Endodermal cell (in vitro differentiated cells): ENCODE measurements at regions not wholly inside any gene's neighbourhood (a gene's known extent, or its start where the extent isn't known, plus 50 kb on each side); places are given as distances from the start of the nearest gene placed in this dataset.

Source experiments
- DNase-seq: peaks from one replicate; pipeline ENCODE4 v3.0.0-alpha.2; 2017
- H3K27ac ChIP-seq: 2 replicates; pipeline ENCODE4 v1.5.1; 2013; ENCODE audit warnings: mild to moderate bottlenecking, low read depth, low read length, moderate library complexity
- H3K27me3 ChIP-seq: 2 replicates; pipeline ENCODE4 v1.6.1; 2013; ENCODE audit warnings: mild to moderate bottlenecking, low read length, moderate library complexity; ENCODE audit not compliant: insufficient read depth, control insufficient read depth, poor library complexity, severe bottlenecking
- H3K36me3 ChIP-seq: 2 replicates; pipeline ENCODE4 v1.7.0; 2013; ENCODE audit warnings: mild to moderate bottlenecking, low read length, moderate library complexity; ENCODE audit not compliant: control insufficient read depth, insufficient read depth
- H3K4me1 ChIP-seq: one replicate; pipeline ENCODE4 v1.7.0; 2013; ENCODE audit warnings: low read length; ENCODE audit not compliant: control insufficient read depth, insufficient read depth
- H3K4me3 ChIP-seq: 2 replicates; pipeline ENCODE4 v1.5.1; 2013; ENCODE audit warnings: mild to moderate bottlenecking, low read length, moderate library complexity
- H3K9ac ChIP-seq: 2 replicates; pipeline ENCODE4 v1.6.1; 2013; ENCODE audit warnings: mild to moderate bottlenecking, low read length, moderate library complexity; ENCODE audit not compliant: poor library complexity, severe bottlenecking; ENCODE audit errors: extremely low read depth
- H3K9me3 ChIP-seq: 2 replicates; pipeline ENCODE4 v1.6.1; 2013; ENCODE audit warnings: mild to moderate bottlenecking, low read length, moderate library complexity; ENCODE audit not compliant: control insufficient read depth
- H3K27ac Mint-ChIP-seq: 2 replicates; pipeline ENCODE4 v1.8.0; 2020; ENCODE audit warnings: mixed read lengths
- H3K27me3 Mint-ChIP-seq: 2 replicates; pipeline ENCODE4 v1.8.0; 2021; ENCODE audit warnings: mild to moderate bottlenecking, mixed read lengths; ENCODE audit not compliant: insufficient read depth
- H3K36me3 Mint-ChIP-seq: 2 replicates; pipeline ENCODE4 v1.8.0; 2020; ENCODE audit warnings: low read depth, mixed read lengths
- H3K4me1 Mint-ChIP-seq: 2 replicates; pipeline ENCODE4 v1.8.0; 2020; ENCODE audit warnings: mixed read lengths
- H3K4me3 Mint-ChIP-seq: 2 replicates; pipeline ENCODE4 v1.8.0; 2020; ENCODE audit warnings: mild to moderate bottlenecking, moderate library complexity, mixed read lengths
- H3K9me3 Mint-ChIP-seq: 2 replicates; pipeline ENCODE4 v1.8.0; 2020; ENCODE audit warnings: mild to moderate bottlenecking, mixed read lengths
- whole genome bisulfite sequencing, 2 experiments: methylation state at CpG; one replicate each; pipeline versions ENCODE4 v1.1.5 to v1.1.7; 2013; ENCODE audit warnings: missing lambda C conversion rate in 2 of 2, mixed read lengths in 1 of 2; ENCODE audit not compliant: insufficient coverage in 1 of 2, insufficient read length in 1 of 2; 5-methylcytosine and 5-hydroxymethylcytosine counted together
- TF ChIP-seq, protein P1 (sequence below): fragments of 200-600 bp; sonication (generic); conservative IDR thresholded peaks from 2 replicates; pipeline ENCODE4 v1.5.0; 2021; ENCODE audit warnings: antibody characterized with exemption, mild to moderate bottlenecking

DNA sequence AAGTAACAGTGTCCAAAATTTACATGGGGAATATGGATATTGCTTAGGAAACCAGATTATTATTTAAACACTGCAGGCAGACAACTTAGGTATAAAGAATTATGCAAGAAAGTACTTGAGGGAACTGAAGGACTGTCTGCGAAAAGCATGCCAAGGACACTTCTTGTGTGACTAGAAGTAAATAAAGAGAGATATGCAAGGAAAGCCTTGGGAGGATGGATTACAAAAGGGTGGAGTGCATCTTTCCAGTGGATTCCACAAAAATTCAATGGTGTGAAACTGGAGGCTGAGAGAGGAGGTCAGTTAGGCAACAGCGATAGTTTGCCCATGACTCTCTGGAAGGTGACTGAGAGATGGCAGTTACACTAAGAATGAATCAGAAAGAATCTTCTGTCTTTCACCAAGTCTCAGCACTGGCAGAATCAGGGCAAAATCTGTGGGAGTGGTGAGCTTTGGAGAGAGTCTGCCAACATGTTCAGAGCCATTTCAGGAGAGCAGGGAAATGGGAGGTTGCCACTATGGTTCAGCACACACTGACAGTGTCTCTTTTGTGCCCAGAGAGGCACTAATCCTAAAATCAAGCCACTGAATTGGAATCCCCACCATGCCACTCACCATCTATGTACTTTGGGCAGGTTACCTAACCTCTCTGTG is 331.6 kb downstream of the BMPER start:
- Histone ChIP-seq H3K27ac (no peak overlapping the region), H3K4me1 (peaks cover 4% of the 10 kb centered on the region), H3K36me3 (no peaks in the 10 kb centered on the region), H3K27me3 (no peaks in the 10 kb centered on the region), H3K9me3 (no peaks in the 10 kb centered on the region), H3K4me3 (no peak overlapping the region), H3K9ac (no peak overlapping the region)
- no peak for DNase-seq
- TF ChIP-seq, protein P1, sequence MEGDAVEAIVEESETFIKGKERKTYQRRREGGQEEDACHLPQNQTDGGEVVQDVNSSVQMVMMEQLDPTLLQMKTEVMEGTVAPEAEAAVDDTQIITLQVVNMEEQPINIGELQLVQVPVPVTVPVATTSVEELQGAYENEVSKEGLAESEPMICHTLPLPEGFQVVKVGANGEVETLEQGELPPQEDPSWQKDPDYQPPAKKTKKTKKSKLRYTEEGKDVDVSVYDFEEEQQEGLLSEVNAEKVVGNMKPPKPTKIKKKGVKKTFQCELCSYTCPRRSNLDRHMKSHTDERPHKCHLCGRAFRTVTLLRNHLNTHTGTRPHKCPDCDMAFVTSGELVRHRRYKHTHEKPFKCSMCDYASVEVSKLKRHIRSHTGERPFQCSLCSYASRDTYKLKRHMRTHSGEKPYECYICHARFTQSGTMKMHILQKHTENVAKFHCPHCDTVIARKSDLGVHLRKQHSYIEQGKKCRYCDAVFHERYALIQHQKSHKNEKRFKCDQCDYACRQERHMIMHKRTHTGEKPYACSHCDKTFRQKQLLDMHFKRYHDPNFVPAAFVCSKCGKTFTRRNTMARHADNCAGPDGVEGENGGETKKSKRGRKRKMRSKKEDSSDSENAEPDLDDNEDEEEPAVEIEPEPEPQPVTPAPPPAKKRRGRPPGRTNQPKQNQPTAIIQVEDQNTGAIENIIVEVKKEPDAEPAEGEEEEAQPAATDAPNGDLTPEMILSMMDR, result no peak
- Mint-ChIP-seq H3K4me1 (peaks cover 4% of the 10 kb centered on the region), H3K27ac (no peak overlapping the region), H3K36me3 (no peaks in the 10 kb centered on the region), H3K9me3 (peaks cover 1% of the 10 kb centered on the region), H3K27me3 (peaks cover 2% of the 10 kb centered on the region), H3K4me3 (no peak overlapping the region)
- WGBS, 2 experiments, result 49 to 50% methylated on average over 2 of the region's 2 CpGs

DNA sequence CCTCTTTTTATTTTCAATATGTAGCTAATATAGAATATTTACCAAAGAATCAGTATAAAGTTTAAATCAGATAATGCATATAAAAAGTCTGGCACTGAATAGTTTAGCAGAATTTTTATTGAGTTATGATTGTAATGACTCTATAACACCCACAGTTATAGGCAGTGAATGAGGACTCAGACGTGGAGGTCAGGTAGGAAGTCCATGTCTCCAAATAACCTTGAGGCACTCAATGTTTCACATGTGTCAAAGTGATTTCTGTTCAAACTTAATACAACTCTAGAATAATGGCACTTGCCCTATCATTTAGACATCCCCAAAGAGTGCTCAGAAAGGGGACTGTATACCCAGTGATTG is 332.1 kb downstream of the BMPER start:
- H3K9me3 Mint-ChIP-seq, result no peaks in the 10 kb centered on the region
- Histone ChIP-seq H3K9ac (no peak overlapping the region), H3K27me3 (no peaks in the 10 kb centered on the region), H3K4me1 (peaks cover 4% of the 10 kb centered on the region), H3K4me3 (no peak overlapping the region), H3K27ac (no peak overlapping the region), H3K9me3 (no peaks in the 10 kb centered on the region), H3K36me3 (no peaks in the 10 kb centered on the region)
- H3K4me3 Mint-ChIP-seq, result no peak overlapping the region
- peaks cover 4% of the 10 kb centered on the region for H3K4me1 Mint-ChIP-seq
- H3K27ac Mint-ChIP-seq, result no peak overlapping the region
- 84 to 100% methylated on average over 1 of the region's 1 CpG for WGBS, 2 experiments
- H3K27me3 Mint-ChIP-seq, result peaks cover 2% of the 10 kb centered on the region
- TF ChIP-seq, protein P1, result no peak
- H3K36me3 Mint-ChIP-seq, result no peaks in the 10 kb centered on the region
- DNase-seq, result no peak

DNA sequence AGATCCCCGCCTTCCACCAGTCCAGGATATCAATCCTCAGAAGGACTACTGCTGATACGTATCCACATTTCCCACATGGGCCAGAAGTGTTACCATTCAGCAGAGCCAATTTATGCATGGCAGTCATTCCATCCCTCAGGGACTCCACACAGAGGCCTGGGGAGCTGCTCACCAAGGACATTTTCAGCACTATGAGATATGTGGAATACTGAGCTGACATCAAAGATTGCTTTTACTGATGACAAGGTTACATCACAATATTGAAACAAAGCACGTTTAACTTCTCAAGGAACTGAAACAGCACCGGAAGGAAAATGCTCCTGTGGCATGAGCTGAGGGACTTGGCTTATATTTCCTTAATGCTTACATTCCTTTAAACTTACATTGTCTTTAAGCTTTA is 335.1 kb downstream of the BMPER start:
- H3K4me1 Mint-ChIP-seq, result peaks cover 4% of the 10 kb centered on the region
- DNase-seq, result no peak
- Histone ChIP-seq H3K36me3 (no peaks in the 10 kb centered on the region), H3K9ac (no peak overlapping the region), H3K27me3 (no peaks in the 10 kb centered on the region), H3K9me3 (no peaks in the 10 kb centered on the region), H3K4me1 (peaks cover 4% of the 10 kb centered on the region), H3K27ac (no peak overlapping the region), H3K4me3 (no peak overlapping the region)
- no peak overlapping the region for H3K27ac Mint-ChIP-seq
- WGBS, 2 experiments, result 90 to 93% methylated on average over 2 to 4 of the region's 4 CpGs
- H3K27me3 Mint-ChIP-seq, result no peaks in the 10 kb centered on the region
- H3K4me3 Mint-ChIP-seq, result no peak overlapping the region
- no peaks in the 10 kb centered on the region for H3K9me3 Mint-ChIP-seq
- no peaks in the 10 kb centered on the region for H3K36me3 Mint-ChIP-seq
- TF ChIP-seq, protein P1, result no peak
